ENCODE measurements at regions not wholly inside any gene's neighbourhood (a gene's known extent, or its start where the extent isn't known, plus 50 kb on each side); places are given as distances from the start of the nearest gene placed in this dataset.

DNA sequence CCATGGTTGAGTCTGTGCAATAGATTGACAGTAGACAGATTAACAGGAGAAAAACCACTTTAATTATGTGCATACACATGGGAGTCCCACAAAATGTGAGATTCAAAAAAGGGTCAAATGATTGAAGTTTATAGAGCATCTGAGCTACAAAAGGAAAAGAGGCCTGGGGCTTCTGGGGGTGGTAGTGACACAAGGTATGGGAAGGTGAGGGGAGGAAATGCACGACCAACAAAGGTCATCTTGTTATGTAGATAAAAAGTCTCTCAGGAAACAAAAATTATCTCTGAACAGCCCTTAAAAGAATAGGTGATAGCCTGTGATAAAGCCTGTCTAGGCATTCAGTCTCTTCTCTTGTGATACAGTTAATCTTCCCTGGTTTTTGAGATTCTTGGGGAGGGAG lies 141.7 kb downstream of the SEC23IP start:
- TF ChIP-seq JUND (IDR thresholded peaks at IDR 0.05), result no peak
- no peak for TF ChIP-seq POLR2AphosphoS5 (IDR thresholded peaks at IDR 0.05; ENCODE audit: low read depth, low read length)
- TF ChIP-seq, protein P1, sequence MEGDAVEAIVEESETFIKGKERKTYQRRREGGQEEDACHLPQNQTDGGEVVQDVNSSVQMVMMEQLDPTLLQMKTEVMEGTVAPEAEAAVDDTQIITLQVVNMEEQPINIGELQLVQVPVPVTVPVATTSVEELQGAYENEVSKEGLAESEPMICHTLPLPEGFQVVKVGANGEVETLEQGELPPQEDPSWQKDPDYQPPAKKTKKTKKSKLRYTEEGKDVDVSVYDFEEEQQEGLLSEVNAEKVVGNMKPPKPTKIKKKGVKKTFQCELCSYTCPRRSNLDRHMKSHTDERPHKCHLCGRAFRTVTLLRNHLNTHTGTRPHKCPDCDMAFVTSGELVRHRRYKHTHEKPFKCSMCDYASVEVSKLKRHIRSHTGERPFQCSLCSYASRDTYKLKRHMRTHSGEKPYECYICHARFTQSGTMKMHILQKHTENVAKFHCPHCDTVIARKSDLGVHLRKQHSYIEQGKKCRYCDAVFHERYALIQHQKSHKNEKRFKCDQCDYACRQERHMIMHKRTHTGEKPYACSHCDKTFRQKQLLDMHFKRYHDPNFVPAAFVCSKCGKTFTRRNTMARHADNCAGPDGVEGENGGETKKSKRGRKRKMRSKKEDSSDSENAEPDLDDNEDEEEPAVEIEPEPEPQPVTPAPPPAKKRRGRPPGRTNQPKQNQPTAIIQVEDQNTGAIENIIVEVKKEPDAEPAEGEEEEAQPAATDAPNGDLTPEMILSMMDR (IDR thresholded peaks at IDR 0.05), result no peak
- no peak for TF ChIP-seq RFX5 (IDR thresholded peaks at IDR 0.05; ENCODE audit: low read length)
- no peak for TF ChIP-seq EP300 (IDR thresholded peaks at IDR 0.05; ENCODE audit: borderline replicate concordance in 1 of 2, low read depth in 1 of 2, low read length in 1 of 2)
- TF ChIP-seq, protein P2, sequence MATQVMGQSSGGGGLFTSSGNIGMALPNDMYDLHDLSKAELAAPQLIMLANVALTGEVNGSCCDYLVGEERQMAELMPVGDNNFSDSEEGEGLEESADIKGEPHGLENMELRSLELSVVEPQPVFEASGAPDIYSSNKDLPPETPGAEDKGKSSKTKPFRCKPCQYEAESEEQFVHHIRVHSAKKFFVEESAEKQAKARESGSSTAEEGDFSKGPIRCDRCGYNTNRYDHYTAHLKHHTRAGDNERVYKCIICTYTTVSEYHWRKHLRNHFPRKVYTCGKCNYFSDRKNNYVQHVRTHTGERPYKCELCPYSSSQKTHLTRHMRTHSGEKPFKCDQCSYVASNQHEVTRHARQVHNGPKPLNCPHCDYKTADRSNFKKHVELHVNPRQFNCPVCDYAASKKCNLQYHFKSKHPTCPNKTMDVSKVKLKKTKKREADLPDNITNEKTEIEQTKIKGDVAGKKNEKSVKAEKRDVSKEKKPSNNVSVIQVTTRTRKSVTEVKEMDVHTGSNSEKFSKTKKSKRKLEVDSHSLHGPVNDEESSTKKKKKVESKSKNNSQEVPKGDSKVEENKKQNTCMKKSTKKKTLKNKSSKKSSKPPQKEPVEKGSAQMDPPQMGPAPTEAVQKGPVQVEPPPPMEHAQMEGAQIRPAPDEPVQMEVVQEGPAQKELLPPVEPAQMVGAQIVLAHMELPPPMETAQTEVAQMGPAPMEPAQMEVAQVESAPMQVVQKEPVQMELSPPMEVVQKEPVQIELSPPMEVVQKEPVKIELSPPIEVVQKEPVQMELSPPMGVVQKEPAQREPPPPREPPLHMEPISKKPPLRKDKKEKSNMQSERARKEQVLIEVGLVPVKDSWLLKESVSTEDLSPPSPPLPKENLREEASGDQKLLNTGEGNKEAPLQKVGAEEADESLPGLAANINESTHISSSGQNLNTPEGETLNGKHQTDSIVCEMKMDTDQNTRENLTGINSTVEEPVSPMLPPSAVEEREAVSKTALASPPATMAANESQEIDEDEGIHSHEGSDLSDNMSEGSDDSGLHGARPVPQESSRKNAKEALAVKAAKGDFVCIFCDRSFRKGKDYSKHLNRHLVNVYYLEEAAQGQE (IDR thresholded peaks at IDR 0.05; ENCODE audit: low read depth, low read length), result no peak
- no peak for TF ChIP-seq TEAD4 (IDR thresholded peaks at IDR 0.05; ENCODE audit: borderline replicate concordance, insufficient read depth)
- no peak for TF ChIP-seq RAD21 (IDR thresholded peaks at IDR 0.05; ENCODE audit: low read length)
- no peak for TF ChIP-seq SIN3A (IDR thresholded peaks at IDR 0.05; ENCODE audit: borderline replicate concordance, low read depth, low read length)
- TF ChIP-seq FOXM1 (IDR thresholded peaks at IDR 0.05; ENCODE audit: low read depth), result no peak
- no peak for TF ChIP-seq ELF1 (IDR thresholded peaks at IDR 0.05)
